NCI-H748 (cell line): ENCODE measurements at regions not wholly inside any gene's neighbourhood (a gene's known extent, or its start where the extent isn't known, plus 50 kb on each side); places are given as distances from the start of the nearest gene placed in this dataset.
A peak's percentile ranks its signal among the peaks of the same experiment; 100 is the strongest.

Source experiments
- DNase-seq: peaks from one replicate; lab custom pipeline; 2025; ENCODE audit not compliant: unreplicated experiment; lab: John Stamatoyannopoulos, UW

DNA sequence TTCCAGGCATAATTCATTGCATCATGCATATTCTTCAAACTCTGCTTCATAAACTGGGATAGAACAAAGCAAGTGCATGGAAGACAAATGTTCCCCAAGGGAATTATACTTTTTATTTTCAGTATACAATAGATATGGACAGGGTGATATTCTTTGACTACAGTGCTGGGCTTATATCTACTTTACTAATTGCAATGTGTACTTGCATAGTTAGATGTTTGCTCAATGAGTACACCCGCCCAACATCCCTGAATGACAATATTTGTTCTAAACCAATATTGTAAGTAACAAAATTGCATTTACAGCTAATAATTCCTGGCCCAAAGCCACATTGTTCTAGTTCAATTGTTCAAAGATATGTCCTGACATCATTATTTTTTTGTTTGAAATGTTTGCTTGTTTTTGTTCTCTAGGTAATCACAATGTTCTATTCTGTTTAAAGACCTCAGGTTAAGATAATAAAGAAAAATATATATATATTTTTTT lies 171.4 kb downstream of the PTN start:
- DNase-seq: peak; percentile 47

DNA sequence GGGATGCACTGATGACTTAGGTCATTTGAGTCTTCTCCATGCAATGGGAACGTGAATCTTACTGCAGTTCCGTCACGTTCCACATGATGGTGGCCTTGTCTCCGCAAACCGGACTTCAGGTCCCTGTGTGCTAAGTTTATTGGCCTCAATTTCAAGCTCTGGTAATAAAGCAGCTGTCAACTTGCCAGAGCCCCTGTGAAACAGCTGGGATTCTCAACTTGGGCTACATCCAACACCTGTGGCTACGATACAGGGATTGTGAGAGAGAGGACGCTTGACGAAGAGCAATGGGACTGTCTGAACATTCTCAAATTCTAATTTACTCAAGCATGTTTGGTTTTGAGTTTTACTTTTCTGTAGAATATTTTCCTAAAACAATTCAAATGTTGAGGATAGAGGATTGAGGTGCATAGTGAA lies 174.2 kb downstream of the PTN start:
- DNase-seq: peak; percentile 88

DNA sequence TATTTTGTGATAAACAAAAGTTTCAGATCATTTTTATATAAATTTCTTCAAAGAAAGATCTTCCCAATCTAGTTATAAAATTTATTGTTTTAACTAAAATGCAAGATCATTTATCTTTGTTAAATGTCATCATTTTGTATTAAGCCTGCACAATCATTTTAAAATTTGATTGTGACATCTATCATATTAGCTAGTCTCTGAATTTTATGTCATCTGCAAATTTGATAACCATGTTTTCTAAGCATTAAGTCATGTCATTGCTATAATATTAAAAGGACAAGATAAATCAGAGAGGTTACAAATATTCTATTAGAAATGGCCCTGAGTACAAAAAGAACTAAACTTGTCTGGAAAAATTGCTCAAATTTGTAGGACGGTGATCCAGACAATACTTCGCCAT lies 175.9 kb downstream of the PTN start:
- DNase-seq: no peak

DNA sequence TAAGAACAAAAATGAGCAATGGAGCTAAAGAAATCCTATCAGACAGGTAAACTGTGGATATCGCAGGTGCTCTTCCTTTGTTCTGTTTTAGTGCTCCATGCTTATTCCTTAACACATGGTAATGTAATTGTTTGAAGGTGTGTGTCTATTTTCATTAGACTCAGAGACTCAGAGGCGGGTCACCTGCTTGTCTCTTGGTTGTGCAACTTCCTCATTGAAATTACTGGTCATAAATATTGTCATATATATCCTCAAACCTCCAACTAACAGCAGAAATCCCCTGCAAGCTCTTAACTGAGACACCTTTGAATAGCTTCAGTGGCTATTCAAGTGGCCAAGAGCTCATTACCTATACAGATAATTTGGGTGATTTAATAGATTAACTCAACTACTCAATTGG lies 177.2 kb downstream of the PTN start:
- no peak for DNase-seq

DNA sequence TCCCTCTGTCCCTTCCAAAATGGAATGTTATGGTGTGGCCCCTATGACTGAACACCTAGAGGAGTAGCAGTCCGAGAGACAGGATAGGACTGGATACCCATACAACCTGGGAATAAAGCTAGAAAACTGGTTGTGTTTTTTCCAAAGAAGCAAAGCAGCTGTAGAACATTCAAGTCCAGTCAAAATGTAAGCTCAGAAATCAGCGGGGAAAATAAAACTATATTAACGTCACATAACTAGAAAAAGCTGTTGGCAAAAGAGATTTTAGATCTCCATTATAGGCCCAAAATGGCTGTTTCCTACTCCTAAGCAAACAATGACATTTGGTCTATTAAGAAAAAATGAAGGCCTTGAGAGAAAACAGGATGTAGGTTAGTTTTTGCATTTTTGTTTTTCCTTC lies 177.7 kb downstream of the PTN start:
- no peak for DNase-seq

DNA sequence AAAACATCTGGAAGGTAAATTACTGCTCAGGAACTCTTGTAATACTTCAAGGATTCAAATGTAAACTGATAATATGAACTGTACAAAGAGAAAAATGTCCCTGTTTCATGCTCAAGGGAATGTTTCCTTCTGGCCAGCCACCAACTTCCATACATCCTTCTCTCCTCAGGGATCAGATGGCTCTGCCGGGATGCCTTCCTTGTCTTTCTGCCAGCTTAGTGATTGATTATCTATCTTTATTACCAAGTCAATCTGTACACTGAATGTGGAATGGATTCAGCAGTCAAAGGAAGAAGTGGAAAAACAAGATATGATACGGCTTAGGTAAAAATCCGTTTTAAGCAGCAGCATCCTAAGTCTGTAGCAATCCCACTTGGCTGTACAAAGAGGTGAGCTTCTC lies 178.3 kb downstream of the PTN start:
- no peak for DNase-seq

DNA sequence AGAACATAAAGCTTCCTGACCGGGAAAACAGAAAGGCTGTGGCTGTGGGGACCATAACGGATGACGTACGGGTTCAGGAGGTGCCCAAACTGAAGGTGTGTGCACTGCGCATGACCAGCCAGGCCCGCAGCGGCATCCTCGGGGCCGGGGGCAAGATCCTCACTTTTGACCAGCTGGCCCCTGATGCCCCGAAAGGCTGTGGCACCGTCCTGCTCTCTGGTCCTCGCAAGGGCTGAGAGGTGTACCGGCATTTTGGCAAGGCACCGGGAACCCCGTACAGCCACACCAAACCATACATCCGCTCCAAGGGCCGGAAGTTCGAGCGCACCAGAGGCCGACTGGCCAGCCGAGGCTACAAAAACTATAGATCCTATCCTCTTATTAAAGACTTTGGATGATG lies 179.3 kb downstream of the PTN start:
- DNase-seq: no peak

DNA sequence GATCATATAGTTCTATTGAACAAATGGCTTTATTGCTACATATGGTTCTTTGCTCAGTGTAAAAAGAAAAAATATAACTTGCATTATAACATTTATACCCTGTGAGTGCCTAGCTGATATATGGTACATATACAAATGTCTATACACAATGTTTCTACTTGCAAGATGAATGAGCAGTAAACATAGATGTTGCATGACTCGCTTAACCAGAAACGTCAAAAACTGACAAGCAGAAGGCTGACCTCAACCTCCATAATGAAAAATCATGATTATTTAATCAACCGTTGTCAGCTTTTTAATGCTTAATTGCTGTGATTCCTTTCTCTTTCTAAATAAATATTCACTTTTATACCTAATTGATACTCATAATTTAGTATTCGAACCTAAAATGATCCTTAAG lies 183.3 kb downstream of the PTN start:
- no peak for DNase-seq

DNA sequence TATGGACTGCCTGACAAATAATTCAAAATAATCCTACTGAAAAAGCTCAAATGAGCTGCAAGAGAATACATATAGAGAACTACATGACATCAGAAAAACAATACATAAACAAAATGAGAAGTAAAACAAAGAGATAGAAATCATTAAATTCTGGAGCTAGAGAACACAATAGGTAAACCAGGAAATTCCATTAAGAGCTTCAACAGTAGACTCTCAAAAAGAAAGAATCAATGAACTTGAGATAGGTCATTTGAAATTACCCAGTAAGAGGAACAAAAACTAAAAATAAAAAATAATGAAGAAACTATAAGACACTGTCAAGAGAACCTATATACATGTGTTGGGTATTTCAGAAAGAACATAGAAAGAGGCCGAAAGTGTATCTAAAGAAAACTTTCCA lies 186.3 kb downstream of the PTN start:
- DNase-seq: no peak

DNA sequence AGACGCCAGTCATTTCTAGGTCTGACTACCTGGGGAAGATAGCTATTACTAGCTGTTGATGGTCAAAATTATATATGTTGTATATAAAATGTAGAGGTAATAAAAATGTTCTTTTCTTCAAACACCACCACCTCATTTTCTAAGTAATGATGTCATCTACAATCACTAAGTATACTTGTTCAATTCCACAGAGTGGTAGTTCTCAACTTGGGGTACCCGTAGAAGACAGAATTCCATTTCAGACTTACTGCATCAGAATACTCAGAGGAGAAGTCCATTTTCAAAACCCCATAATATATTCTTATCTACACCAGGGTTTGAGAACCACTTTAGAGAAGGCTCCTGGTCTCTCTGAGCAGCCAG lies 191.9 kb downstream of the PTN start:
- DNase-seq: no peak

DNA sequence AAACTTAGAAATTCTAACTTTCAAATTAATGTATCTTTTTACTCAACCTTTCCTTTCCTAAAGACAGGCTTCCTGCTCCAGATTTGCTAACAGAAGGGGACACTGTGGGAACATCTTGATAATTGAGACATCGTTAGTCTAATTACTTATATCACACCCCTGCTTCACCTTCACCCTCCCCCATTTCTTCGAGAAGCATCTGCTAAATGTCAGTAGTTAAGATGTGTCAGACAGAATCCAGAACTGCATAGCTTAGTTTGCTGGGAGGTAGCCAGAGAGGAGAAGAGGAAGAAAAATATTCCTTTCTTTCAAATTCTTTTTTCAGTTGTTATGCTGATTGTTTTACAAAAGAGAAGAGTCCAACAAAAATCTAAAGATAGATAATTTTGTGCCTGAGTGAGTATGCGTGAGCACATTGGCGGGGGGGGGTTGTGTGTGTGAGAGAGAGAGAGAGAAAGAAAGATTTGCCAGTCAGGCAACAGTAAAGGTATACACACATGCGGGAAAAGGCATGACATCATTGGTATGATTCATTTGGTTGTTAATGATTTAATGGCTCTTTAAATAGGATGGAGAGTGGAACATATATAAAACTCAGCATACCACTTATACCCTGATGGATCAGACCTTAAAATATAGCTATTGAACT lies 192.4 kb downstream of the PTN start:
- DNase-seq: no peak

DNA sequence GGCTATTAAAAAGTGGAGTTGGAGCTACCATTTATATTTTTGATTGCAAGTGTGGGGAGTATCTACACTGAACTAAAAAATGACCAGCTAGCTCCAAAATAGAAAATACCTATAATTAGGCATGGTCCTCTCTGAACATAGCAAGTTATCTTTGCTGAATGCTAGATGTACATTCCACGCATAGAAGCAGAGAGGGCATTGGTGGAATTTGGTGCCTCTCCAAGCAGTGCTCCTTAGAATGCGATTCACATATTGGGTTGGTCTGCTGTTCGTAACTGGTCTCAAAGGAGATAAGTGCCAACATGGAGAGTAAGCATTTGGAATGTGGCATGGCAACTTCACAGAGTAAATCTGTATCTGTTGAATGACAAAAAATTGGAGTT lies 196.2 kb downstream of the PTN start:
- no peak for DNase-seq

DNA sequence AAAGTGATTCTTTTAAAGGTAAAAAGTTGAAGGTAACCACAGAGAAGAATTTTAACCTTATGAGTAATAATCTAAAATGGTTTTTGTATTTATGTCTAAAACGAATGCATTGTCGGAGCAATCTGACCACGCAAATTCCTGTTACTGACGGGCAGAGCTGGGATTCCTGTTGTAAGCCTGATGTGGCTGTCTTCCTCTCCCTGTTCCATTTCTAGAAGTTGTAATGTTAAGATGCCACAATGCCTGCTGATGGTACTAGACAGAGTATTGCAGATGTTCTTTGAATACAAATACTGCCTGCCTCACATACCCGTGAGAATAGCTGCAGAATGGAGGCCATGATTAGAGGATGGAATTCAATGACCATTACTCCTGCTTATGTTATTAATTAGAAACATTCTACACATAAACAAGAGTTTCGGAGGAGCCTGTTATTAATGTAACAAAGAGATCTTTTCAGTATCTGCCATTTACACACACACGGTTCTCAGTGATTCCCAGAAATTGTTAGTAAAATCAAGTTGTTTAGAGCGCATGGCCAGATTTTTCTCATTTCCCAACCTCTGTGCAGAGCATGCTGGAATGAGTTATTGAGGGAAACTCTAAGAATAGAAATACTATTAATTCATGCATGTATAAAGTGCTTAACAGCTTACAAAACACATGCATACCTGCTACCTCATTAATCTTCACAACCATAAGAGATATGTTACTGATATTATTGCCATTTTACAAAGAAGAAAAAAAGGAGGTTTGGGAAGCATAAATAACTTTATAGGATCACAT lies 196.8 kb downstream of the PTN start:
- no peak for DNase-seq

DNA sequence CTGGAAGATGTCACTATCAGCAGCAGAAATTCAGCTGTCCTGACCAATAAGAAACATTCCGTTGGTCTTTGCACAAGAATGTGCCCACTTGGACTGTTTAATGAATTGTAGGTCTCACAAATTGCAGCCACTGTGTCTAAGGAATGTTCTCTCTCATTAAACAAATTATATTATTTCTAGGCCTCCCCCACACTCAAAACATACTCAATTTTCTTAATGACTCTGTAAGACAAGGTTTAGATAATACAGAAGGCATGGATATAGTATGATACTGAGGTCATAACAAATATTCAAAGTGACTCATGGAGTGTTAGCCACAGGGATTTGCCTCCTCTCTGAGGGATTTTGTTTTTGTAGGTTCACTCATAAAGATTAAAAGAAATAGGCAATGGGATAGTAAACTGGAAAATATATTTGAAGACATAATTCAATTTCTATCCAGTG lies 197.5 kb downstream of the PTN start:
- DNase-seq: no peak

DNA sequence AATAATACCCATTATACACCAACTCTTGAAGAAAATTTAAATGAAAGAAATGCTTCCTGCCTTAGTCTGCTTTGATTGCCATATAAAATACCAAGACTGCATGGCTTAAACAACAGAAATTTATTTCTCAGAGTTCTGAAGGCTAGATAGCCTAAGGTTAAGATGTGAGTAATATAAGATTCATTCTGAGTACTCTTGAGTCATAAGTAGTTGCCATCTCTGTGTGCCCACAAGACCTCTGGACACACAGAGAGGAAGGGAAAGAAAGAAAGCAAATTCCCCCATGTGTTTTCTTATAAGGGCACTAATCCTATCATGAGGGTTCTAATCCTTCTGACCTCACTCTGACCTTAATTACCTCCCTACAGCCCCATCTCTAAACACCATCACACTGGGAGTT lies 201.2 kb downstream of the PTN start:
- DNase-seq: no peak

DNA sequence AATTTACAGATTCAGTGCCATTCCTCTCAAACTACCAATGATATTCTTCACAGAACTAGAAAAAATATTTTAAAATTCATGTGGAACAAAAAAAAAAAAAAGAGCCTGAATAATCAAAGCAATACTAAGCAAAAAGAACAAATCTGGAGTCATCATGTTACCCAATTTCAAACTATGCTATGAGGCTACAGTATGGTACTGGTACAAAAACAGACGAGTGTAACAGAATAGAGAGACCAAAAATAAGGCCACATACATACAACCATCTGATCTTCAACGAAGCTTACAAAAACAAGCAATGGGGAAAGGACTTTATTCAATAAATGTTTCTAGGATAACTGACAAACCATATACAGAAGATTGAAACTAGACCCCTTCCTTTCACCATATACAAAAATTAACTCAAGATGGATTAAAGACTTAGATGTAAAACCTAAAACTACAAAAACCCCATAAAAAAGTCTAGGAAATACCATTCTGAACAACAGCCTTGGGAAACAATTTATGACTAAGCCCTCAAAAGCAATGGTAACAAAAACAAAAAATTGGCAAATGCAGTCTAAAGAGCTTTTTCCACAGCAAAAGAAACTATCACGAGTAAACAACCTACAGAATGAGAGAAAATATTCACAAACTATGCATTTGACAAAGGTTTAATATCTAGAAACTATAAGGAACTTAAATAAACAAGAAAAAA lies 207.7 kb downstream of the PTN start:
- DNase-seq: no peak

DNA sequence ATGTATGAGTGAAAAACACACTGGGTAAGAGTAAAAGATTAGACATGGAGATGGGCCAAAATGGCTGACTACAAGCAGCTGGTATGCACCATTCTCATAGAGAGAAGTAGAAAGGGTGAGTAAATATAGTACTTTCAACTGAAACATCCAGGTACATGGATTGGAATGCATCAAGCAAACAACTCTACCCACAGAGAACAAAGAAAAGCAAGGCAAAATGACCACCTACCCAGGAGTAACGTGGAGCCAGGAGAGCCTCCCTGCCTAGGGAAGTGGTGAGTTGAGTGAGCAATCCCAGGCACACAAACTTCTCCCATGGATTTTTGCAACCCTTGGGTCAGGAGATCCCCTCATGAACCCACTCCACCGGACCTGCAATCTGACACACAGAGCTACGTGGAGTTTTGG lies 212.8 kb downstream of the PTN start:
- no peak for DNase-seq

DNA sequence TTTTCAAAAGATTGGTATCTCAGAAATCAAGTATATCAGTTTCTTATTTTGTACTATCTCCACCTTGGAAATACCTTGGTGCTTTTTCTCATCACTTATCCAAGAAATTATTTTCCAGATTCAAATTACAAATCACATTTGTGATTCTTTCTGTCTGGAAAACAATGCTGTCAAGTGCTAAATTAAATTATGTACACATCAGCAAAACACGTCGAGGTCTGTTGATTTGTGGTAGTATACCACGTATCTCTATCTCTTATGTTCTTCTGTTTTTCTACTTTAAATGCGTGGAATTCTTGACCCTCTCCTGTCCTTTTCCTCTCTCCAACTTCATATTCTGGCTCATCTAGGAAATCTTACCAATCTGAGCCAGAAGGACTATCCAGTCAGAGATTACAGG lies 214.5 kb downstream of the PTN start:
- no peak for DNase-seq

DNA sequence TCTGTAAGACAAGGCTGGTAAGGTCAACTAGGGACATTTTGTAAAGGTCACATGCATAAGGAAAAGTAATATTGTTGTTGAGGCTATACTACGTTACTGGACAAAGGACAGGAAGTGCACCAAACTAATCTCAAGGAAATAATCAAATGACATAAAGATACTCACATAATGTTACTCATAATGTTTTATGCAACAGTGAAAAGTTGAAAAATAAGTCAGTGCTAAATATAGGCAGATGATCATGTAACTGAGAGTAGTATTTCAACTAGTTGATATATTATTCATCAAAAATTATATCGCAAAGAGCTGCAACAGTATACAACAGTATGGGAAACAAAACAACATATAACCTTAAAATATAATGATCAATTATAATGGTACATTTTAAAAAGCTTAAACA lies 215.7 kb downstream of the PTN start:
- DNase-seq: no peak

DNA sequence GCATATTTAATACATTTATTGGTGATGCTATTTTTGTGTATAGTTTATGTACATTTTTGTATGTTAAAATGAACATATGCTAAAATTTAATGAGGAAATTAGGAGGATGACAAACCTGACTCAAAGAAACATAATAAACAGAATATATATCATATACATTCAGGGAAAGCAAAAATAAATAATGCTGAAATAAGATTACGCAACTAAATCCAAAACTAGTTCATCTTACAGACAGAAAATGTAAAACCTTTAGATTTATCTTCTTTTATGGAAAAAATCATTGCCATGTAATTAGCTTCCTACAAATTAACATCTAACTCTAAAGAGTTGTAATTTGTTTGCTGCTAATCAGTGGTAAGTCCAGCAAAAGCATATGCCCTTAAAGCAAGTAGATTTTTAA lies 216.5 kb downstream of the PTN start:
- no peak for DNase-seq

DNA sequence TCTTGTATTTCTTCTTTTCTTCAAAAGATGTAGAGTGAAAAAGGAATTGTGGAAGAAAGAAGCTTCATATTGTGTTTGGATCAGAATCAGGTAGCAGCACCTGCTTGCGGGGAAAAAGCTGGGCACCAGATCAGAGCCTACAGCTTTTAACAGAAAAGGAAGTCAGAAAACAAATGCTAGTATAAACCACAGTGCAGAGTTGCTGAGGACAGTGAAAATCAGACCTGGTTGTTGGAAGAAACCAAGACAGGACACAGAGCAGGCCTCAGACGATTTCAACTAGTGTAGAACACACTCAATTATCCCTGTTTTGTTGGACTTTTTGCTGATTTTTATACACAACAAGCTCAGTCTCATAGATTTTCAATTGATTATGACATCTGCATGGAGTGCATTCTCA lies 221.4 kb downstream of the PTN start:
- DNase-seq: no peak

DNA sequence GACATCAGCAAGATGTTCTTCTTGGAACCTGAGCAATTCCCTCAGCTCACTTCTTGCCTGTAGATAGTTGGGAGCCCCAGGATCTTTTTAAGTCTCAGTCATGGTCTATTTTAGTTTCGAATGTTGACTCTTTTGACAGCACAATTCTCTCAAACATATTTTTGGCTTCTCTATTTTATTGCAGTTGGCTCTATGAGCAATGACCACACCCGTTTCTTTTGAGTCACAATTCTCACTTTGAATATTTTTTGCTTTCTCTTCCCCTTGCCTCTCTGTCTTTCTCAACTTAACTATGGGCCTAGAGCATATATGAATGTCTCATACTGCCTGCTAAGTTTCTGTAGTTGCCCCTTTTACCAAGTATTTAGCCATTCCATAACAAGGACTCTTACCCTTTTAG lies 222.8 kb downstream of the PTN start:
- no peak for DNase-seq
